ENCODE measurements at regions not wholly inside any gene's neighbourhood (a gene's known extent, or its start where the extent isn't known, plus 50 kb on each side); places are given as distances from the start of the nearest gene placed in this dataset.
"Not testable (repeated sequence)": the region's sequence is repeated elsewhere in the genome, so short reads cannot be mapped to it uniquely, and the experiment has no call there.

- H3K4me3 Mint-ChIP-seq, result no peak overlapping the region
- DNase-seq (ENCODE audit: low spot score), result no peak
- H3K4me1 Mint-ChIP-seq (ENCODE audit: low read depth in 2 of 2), result no peaks in the 10 kb centered on the region
- ATAC-seq, result no peak
- H3K27me3 Mint-ChIP-seq, result peaks cover 6% of the 10 kb centered on the region in 2 donors
- no peaks in the 10 kb centered on the region for H3K9me3 Mint-ChIP-seq
- H3K36me3 Mint-ChIP-seq, result no peaks in the 10 kb centered on the region
- no peak overlapping the region for H3K27ac Mint-ChIP-seq
Measured at GRCh38 chr1:166597516-166597915, 241.8 kb upstream of the POGK start.

- Mint-ChIP-seq H3K36me3 (no peaks in the 10 kb centered on the region), H3K27me3 (peaks cover 0 to 6% of the 10 kb centered on the region in 2 donors), H3K27ac (no peak overlapping the region), H3K4me3 (no peak overlapping the region), H3K4me1 (ENCODE audit: low read depth in 2 of 2) (no peaks in the 10 kb centered on the region), H3K9me3 (no peaks in the 10 kb centered on the region)
- DNase-seq (ENCODE audit: low spot score) (no peak), ATAC-seq (no peak)
Measured at GRCh38 chr1:166600574-166600973, 238.7 kb upstream of the POGK start.

GRCh38 chr1:166601650-166602278 lies 237.5 kb upstream of the POGK start:
- H3K36me3 Mint-ChIP-seq, result no peaks in the 10 kb centered on the region
- ATAC-seq, result no peak
- H3K27me3 Mint-ChIP-seq, result peaks cover 0 to 6% of the 10 kb centered on the region in 2 donors
- H3K27ac Mint-ChIP-seq, result no peak overlapping the region
- no peak for DNase-seq (ENCODE audit: low spot score)
- no peaks in the 10 kb centered on the region for H3K9me3 Mint-ChIP-seq
- no peaks in the 10 kb centered on the region for H3K4me1 Mint-ChIP-seq (ENCODE audit: low read depth in 2 of 2)
- H3K4me3 Mint-ChIP-seq, result no peak overlapping the region

GRCh38 chr1:166602801-166603200 lies 236.5 kb upstream of the POGK start:
- DNase-seq (ENCODE audit: low spot score); H3K27ac Mint-ChIP-seq; H3K9me3 Mint-ChIP-seq; H3K4me1 Mint-ChIP-seq (ENCODE audit: low read depth in 2 of 2); H3K27me3 Mint-ChIP-seq; H3K36me3 Mint-ChIP-seq; H3K4me3 Mint-ChIP-seq; ATAC-seq: not testable (repeated sequence)

GRCh38 chr1:166603296-166603695 lies 236.0 kb upstream of the POGK start:
- no peaks in the 10 kb centered on the region for H3K9me3 Mint-ChIP-seq
- no peak for DNase-seq (ENCODE audit: low spot score)
- ATAC-seq, result no peak
- H3K27ac Mint-ChIP-seq, result no peak overlapping the region
- no peaks in the 10 kb centered on the region for H3K36me3 Mint-ChIP-seq
- H3K4me1 Mint-ChIP-seq (ENCODE audit: low read depth in 2 of 2), result no peaks in the 10 kb centered on the region
- H3K4me3 Mint-ChIP-seq, result no peak overlapping the region
- H3K27me3 Mint-ChIP-seq, result peaks cover 0 to 6% of the 10 kb centered on the region in 2 donors

GRCh38 chr1:166605137-166605536 lies 234.1 kb upstream of the POGK start:
- Mint-ChIP-seq H3K4me3 (no peak overlapping the region), H3K9me3 (no peaks in the 10 kb centered on the region), H3K27me3 (peaks cover 0 to 6% of the 10 kb centered on the region in 2 donors), H3K4me1 (ENCODE audit: low read depth in 2 of 2) (no peaks in the 10 kb centered on the region), H3K36me3 (no peaks in the 10 kb centered on the region), H3K27ac (no peak overlapping the region)
- no peak for ATAC-seq
- no peak for DNase-seq (ENCODE audit: low spot score)

- no peaks in the 10 kb centered on the region for H3K4me1 Mint-ChIP-seq (ENCODE audit: low read depth in 2 of 2)
- ATAC-seq (no peak), DNase-seq (ENCODE audit: low spot score) (no peak)
- H3K27me3 Mint-ChIP-seq, result peaks cover 0 to 17% of the 10 kb centered on the region in 2 donors
- no peaks in the 10 kb centered on the region for H3K36me3 Mint-ChIP-seq
- no peak overlapping the region for H3K27ac Mint-ChIP-seq
- H3K4me3 Mint-ChIP-seq, result no peak overlapping the region
- no peaks in the 10 kb centered on the region for H3K9me3 Mint-ChIP-seq
Measured at GRCh38 chr1:166612886-166613285, 226.4 kb upstream of the POGK start.

GRCh38 chr1:166616206-166616605 lies 223.1 kb upstream of the POGK start:
- Mint-ChIP-seq H3K4me3 (no peak overlapping the region), H3K27ac (no peak overlapping the region), H3K4me1 (ENCODE audit: low read depth in 2 of 2) (no peaks in the 10 kb centered on the region), H3K36me3 (no peaks in the 10 kb centered on the region), H3K9me3 (no peaks in the 10 kb centered on the region), H3K27me3 (peaks cover 0 to 40% of the 10 kb centered on the region in 2 donors)
- no peak for DNase-seq (ENCODE audit: low spot score)
- ATAC-seq, result no peak

GRCh38 chr1:166626711-166627110 lies 212.6 kb upstream of the POGK start:
- Mint-ChIP-seq H3K27ac (no peak overlapping the region), H3K4me3 (no peak overlapping the region), H3K36me3 (no peaks in the 10 kb centered on the region), H3K4me1 (ENCODE audit: low read depth in 2 of 2) (no peaks in the 10 kb centered on the region), H3K27me3 (peaks cover 3 to 17% of the 10 kb centered on the region in 2 donors), H3K9me3 (peaks cover 3% of the 10 kb centered on the region)
- ATAC-seq (no peak), DNase-seq (ENCODE audit: low spot score) (no peak)

GRCh38 chr1:166627558-166627957 lies 211.7 kb upstream of the POGK start:
- peaks cover under 1 to 12% of the 10 kb centered on the region in 2 donors for H3K27me3 Mint-ChIP-seq
- H3K4me3 Mint-ChIP-seq, result no peak overlapping the region
- H3K9me3 Mint-ChIP-seq, result peaks cover 3% of the 10 kb centered on the region
- no peak for ATAC-seq
- H3K4me1 Mint-ChIP-seq (ENCODE audit: low read depth in 2 of 2), result no peaks in the 10 kb centered on the region
- no peak for DNase-seq (ENCODE audit: low spot score)
- no peak overlapping the region for H3K27ac Mint-ChIP-seq
- H3K36me3 Mint-ChIP-seq, result no peaks in the 10 kb centered on the region

GRCh38 chr1:166628259-166628658 lies 211.0 kb upstream of the POGK start:
- ATAC-seq, result no peak
- Mint-ChIP-seq H3K27me3 (peaks cover 4 to 5% of the 10 kb centered on the region in 2 donors), H3K4me1 (ENCODE audit: low read depth in 2 of 2) (no peaks in the 10 kb centered on the region), H3K36me3 (no peaks in the 10 kb centered on the region), H3K4me3 (no peak overlapping the region), H3K27ac (no peak overlapping the region), H3K9me3 (no peaks in the 10 kb centered on the region)
- no peak for DNase-seq (ENCODE audit: low spot score)

- H3K27ac Mint-ChIP-seq, result no peak overlapping the region
- DNase-seq (ENCODE audit: low spot score), result no peak
- ATAC-seq, result no peak
- no peaks in the 10 kb centered on the region for H3K36me3 Mint-ChIP-seq
- no peak overlapping the region for H3K4me3 Mint-ChIP-seq
- H3K27me3 Mint-ChIP-seq, result peaks cover 9% of the 10 kb centered on the region in 2 donors
- H3K9me3 Mint-ChIP-seq, result no peaks in the 10 kb centered on the region
- H3K4me1 Mint-ChIP-seq (ENCODE audit: low read depth in 2 of 2), result no peaks in the 10 kb centered on the region
Measured at GRCh38 chr1:166629946-166630345, 209.3 kb upstream of the POGK start.

GRCh38 chr1:166630369-166630768 lies 208.9 kb upstream of the POGK start:
- no peak for DNase-seq (ENCODE audit: low spot score)
- peaks cover 12 to 13% of the 10 kb centered on the region in 2 donors for H3K27me3 Mint-ChIP-seq
- no peaks in the 10 kb centered on the region for H3K36me3 Mint-ChIP-seq
- H3K4me3 Mint-ChIP-seq, result no peak overlapping the region
- ATAC-seq, result no peak
- H3K9me3 Mint-ChIP-seq, result no peaks in the 10 kb centered on the region
- H3K27ac Mint-ChIP-seq, result no peak overlapping the region
- no peaks in the 10 kb centered on the region for H3K4me1 Mint-ChIP-seq (ENCODE audit: low read depth in 2 of 2)

GRCh38 chr1:166638137-166638536 lies 201.1 kb upstream of the POGK start:
- Mint-ChIP-seq H3K27ac (no peak overlapping the region), H3K27me3 (peaks cover 10 to 38% of the 10 kb centered on the region in 2 donors), H3K4me3 (no peak overlapping the region), H3K9me3 (peaks cover 5% of the 10 kb centered on the region), H3K36me3 (no peaks in the 10 kb centered on the region), H3K4me1 (ENCODE audit: low read depth in 2 of 2) (no peaks in the 10 kb centered on the region)
- DNase-seq (ENCODE audit: low spot score), result no peak
- ATAC-seq, result no peak

- H3K9me3 Mint-ChIP-seq; DNase-seq (ENCODE audit: low spot score); H3K36me3 Mint-ChIP-seq; H3K4me1 Mint-ChIP-seq (ENCODE audit: low read depth in 2 of 2); ATAC-seq; H3K27ac Mint-ChIP-seq; H3K4me3 Mint-ChIP-seq; H3K27me3 Mint-ChIP-seq: not testable (repeated sequence)
Measured at GRCh38 chr1:166657228-166657627, 182.0 kb upstream of the POGK start.

All from natural killer cell treated with Interleukin-12 subunit alpha and Interleukin-12 subunit beta and Interleukin-15 and Interleukin-18, amount 100 ng/mL, for 72 hours (primary cell).